Lower leg skin (tissue), 3 donors: ENCODE measurements at regions not wholly inside any gene's neighbourhood (a gene's known extent, or its start where the extent isn't known, plus 50 kb on each side); places are given as distances from the start of the nearest gene placed in this dataset.

ENCODE experiments used
- POLR2A ChIP-seq, 2 donors: fragments of 450-650 bp; IDR thresholded peaks; one replicate each; pipeline ENCODE4 v1.6.1; 2016 to 2017; ENCODE audit warnings: antibody characterized with exemption in 2 of 2, mild to moderate bottlenecking in 1 of 2, moderate library complexity in 1 of 2
- TF ChIP-seq, protein P1 (sequence below), 3 donors: fragments of 450-650 bp; IDR thresholded peaks; one replicate each; pipeline ENCODE4 v1.5.1; 2016; ENCODE audit warnings: antibody characterized with exemption in 3 of 3, mild to moderate bottlenecking in 3 of 3, moderate library complexity in 2 of 3

DNA sequence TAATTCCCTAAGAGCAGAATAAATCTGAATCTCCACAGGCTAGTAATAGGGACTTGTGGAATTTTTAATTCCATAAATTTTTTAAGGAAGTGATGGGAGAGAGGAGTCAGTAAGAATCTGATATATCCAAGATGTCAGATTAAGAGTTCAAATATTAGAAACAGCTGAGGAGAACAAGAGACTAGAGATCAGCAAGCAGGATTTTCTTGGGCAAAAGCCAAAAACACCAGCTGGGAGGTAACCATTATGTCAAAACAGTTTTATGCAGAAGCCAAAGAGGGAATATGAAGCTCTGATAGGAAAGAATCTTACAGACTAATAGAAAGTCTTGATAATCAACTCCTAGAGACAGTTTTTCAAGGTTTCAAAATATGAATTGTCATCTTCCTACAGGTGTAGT lies 72.2 kb upstream of the RBPJ start:
- TF ChIP-seq, protein P1, sequence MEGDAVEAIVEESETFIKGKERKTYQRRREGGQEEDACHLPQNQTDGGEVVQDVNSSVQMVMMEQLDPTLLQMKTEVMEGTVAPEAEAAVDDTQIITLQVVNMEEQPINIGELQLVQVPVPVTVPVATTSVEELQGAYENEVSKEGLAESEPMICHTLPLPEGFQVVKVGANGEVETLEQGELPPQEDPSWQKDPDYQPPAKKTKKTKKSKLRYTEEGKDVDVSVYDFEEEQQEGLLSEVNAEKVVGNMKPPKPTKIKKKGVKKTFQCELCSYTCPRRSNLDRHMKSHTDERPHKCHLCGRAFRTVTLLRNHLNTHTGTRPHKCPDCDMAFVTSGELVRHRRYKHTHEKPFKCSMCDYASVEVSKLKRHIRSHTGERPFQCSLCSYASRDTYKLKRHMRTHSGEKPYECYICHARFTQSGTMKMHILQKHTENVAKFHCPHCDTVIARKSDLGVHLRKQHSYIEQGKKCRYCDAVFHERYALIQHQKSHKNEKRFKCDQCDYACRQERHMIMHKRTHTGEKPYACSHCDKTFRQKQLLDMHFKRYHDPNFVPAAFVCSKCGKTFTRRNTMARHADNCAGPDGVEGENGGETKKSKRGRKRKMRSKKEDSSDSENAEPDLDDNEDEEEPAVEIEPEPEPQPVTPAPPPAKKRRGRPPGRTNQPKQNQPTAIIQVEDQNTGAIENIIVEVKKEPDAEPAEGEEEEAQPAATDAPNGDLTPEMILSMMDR (IDR thresholded peaks at IDR 0.05) = no peak
- no peak for TF ChIP-seq POLR2A (IDR thresholded peaks at IDR 0.05)
